ENCODE measurements at regions not wholly inside any gene's neighbourhood (a gene's known extent, or its start where the extent isn't known, plus 50 kb on each side); places are given as distances from the start of the nearest gene placed in this dataset.

GRCh38 chr10:44180321-44181168 is 204.4 kb downstream of the CXCL12 start (continued):
- no peak for TF ChIP-seq CHD7 (IDR thresholded peaks at IDR 0.05; ENCODE audit: insufficient replicate concordance, low read length)
- no peak for TF ChIP-seq ATF3 (IDR thresholded peaks at IDR 0.05; ENCODE audit: insufficient read depth, low read depth, low read length)
- TF ChIP-seq SUZ12 (IDR thresholded peaks at IDR 0.05; ENCODE audit: low read length) = no peak
- no peak for TF ChIP-seq ASH2L (IDR thresholded peaks at IDR 0.05; ENCODE audit: low read length)
- no peak for TF ChIP-seq TEAD4 (IDR thresholded peaks at IDR 0.05; ENCODE audit: low read depth, low read length)
- no peak for TF ChIP-seq SIRT6 (IDR thresholded peaks at IDR 0.05; ENCODE audit: low read length)
- TF ChIP-seq USF2 (IDR thresholded peaks at IDR 0.05; ENCODE audit: low read length) = no peak
- TF ChIP-seq MAFK (IDR thresholded peaks at IDR 0.05; ENCODE audit: low read depth, low read length) = no peak
- no peak for TF ChIP-seq GTF2F1 (IDR thresholded peaks at IDR 0.05; ENCODE audit: borderline replicate concordance, low read depth, low read length)

Data from H1 (cell line).